NCI-H226 (cell line): ENCODE measurements at regions not wholly inside any gene's neighbourhood (a gene's known extent, or its start where the extent isn't known, plus 50 kb on each side); places are given as distances from the start of the nearest gene placed in this dataset.
"Not testable (repeated sequence)": the region's sequence is repeated elsewhere in the genome, so short reads cannot be mapped to it uniquely, and the experiment has no call there.

Experiments used
- DNase-seq: peaks from one replicate; pipeline ENCODE4 v3.0.0-alpha.2; 2015

DNA sequence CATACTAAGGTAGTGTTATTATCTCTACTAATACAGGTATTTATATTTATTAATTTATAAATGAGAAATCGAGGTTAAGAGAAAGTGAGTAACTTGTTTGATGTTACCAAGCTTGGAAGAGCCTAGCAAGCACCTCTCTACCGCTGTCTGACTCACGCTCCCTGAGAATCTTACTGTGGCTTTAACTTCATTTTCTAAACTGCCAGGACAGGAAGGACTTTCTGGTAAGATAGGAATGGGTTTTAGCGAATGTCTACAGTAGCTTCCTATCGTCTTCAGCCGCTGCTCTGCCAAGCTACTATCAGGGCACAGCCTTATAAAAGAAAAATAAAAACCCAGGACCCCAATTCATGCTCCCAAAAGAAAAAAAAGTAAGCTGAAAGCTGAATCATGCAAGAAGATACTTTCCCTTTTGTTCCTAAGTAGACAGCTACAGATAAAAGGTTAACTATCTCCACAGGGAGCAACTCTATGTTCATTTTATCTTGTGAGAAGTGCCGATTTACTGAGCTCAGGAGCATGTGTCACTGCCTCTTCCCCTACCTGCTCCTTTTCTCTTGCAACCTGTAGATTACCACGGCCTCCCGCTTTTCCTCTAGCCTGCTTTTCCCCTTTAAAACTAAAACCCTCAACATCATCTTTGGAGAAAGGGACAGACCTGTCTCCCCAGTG lies 60.2 kb downstream of the THNSL1 start:
- DNase-seq, result no peak

DNA sequence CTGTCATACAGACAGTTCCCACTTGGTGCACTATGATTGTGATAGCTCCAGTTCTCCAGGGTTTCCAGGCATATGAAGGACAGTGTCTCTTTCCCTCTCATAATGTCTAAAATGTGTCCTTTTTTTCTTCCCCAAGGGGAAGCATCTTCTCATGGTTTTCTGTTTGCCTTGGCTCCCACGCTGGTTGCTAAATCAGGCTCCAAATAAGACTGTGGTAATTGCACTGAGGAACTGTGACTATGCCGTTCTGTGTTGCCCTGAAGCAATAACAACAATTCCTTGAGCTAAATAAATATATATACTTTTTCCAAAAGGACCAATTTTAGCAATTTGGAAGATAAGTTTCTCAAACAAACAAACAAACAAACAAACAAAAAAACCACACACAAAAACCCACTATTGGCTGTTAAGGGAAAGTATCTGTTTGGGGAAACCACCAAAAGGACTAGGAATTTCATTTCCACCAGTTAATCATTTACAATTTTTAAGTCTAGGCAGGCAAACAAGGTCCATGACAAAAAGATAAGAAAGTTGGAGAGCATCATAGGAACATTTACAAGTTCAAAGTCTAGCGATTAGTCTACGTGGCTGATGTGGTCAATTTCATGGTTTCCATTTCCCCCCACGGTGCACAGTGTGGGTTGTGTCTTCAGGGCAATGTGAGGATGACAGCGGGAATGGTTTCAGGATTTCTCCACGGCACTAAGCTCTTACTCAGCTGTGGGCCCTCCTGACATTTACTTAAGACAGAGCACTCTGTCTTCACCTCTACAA lies 62.4 kb downstream of the THNSL1 start:
- no peak for DNase-seq

DNA sequence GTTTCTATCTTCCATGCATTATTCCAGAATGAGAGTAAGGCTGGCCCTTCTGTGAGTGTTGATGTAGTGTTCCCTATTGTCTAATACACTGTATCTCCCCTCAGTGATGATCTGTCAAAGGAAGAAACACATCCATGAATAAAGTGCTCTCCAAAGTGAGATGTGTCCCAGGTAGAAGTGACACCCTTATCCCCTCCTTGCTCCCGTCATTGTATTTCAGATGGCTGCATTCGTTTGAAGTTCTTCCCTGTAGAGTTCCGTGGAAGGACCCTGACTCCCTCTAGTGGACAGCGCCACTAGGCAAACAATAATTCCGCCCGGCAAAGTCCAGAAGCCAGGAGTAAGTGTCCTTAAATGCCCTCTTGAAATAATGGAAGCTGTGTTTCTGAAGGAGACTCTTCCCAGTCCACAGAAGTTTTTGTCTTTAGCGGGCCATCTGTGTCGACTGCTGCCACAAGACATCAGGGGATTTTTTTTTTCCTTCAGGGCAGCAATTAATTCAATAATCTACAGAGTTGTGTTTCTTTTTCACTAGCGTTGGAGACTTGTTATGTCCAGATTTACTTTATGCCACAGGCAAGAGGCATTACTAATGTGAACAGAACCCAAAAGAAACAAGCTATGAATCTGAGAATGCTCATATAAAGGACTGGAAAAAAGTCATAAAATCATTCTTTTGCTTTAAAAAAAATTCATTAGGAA lies 64.6 kb downstream of the THNSL1 start:
- DNase-seq, result peak; percentile 51

DNA sequence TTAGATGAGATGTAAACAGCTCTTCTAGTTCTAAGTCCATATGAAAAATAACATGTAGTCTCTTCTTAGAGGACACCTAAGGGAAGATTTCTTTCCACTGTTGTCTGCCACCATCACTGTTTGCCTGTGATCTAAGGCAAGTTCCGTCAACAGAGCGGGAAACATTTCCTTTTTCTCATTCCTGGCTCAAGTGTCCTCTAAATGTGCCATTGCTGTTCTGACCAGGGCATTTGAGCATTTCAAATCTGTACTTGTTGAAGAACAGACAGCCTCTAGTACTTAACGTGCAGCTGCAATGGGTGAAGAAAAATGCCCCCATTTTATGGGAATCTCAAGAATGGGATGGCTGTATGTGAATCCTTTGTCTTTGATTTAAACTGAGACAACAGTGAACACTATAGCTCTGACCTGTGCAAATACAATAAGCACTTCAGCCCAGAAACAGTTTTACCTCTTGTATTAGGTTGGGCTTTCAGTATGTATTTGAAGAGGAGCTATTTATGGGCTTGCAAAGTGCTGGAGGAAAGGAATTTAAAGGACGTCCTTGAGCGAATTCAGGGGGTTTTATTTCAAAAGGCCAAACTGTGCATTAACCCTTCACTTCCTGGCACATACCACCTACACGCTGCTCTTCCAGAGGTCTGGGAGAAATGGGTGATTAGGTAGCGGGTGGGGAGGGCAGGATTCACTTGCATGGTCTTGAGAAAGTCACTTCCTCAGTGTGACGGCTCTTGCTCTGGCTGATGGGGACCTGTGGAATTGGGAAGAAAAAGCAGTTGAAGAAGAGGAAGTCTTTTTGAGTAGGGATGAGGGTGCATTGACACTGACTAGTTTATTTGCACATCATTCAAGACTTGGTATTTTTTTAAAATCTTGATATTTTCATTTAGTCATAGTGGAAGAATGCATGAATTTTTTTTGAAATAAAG lies 66.1 kb downstream of the THNSL1 start:
- no peak for DNase-seq

DNA sequence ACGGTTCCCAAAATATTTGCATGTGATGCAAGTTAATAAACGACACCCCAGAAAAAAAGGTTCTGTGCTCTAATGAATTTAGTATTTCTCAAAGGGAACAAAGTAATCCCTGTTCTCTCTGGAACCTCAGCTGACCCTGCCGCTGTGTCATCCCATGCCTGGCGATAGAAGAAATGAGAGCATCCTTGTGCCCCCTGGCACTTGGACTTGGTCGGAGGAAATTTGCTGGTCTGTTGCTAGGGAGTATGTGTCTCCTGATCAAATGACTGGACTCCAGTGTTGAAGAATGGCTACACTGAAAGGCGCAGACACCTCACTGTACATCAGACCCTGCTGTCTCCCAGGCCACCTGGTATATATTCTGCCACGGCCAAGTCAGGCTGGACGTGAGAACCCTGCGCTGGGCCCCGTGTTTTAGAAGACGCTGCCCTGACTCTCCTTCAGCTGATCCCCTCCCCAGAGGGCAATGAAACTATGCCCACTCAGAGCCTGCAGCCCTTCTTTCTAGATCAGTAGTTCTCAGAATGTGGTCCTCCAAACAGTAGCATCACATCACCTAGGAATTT lies 67.2 kb downstream of the THNSL1 start:
- no peak for DNase-seq

DNA sequence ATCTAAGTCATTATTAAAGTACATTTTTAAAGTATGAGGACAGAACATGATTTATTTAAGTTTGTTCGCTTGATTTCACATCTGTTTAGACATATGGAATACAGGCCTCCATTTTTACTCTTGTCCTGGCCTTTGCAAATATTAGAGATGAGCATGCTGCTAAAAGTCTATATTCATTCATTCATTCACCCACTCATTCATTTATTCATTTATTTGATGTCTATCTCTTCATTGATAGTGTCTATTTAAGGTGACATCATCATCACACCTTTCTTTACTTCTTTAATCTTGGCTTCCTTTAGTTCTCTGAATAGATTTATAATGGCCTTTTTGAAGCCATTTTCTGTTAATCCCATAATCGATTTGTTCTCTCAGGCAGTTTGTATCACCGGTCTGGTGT lies 68.0 kb downstream of the THNSL1 start:
- DNase-seq, result no peak

DNA sequence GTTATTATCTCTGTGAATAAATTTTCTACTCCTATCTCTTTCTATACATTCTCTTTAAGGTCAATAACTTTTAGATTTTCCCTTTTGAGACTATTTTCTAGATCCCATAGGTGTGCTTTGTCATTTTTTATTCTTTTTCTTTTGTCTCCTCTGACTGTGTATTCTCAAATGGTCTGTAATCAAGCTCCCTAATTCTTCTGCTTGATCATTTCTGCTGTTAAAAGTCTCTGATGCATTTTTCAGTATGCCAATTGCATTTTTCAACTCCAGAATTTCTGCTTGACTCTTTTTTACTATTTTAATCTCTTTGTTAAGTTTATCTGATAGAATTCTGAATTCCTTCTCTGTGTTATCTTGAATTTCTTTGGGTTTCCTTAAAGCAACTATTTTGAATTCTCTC lies 78.2 kb downstream of the THNSL1 start:
- no peak for DNase-seq

DNA sequence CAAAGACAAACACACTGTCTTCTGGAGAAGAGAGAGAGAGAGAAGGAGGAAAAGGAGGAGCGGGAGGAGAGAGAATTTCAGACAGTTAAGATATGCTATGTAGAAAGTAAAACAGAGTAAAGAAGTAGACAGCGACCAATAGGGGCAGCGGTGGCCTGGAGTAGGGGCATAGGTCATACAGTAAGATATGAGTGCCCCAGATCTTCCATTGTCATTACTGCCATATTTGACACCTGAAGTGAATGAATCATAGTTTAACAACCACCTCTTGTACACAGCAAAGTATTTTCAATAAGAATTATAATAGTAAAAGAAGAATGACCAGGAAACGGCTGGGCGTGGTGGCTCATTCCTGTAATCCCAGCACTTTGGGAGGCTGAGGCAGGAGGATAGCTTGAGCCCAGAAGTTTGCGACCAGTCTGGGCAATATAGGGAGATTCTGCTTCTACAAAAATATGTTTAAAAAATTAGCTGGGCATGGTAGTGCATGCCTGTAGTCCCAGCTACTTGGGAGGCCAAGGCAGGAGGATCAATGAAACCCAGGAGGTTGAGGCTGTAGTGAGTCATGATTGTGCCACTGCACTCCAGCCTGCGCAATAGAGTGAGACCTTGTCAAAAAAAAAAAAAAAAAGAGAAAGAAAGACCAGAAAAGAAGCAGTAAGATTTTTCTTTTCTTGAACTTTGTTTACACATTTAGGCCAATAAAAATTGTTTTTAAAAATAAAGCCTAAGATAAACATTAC lies 77.0 kb upstream of the GPR158 start:
- no peak for DNase-seq

DNA sequence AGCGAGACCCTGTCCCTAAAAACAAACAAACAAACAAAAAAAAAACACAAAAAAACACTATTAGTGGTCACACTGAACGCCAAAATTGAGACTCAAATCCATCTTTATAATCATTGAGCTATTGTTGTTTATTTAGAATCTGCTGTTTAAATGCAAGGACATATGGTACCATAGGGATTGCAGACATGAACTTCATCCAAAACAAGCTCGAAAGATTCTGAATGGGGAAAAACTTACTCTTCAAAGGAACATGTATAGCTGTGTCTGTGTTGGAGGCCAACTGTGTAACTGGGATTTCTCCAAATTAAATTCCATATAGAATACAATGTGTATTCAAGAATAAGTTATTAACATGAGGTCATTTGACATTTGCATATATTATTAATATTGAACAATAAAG lies 74.7 kb upstream of the GPR158 start:
- no peak for DNase-seq

DNA sequence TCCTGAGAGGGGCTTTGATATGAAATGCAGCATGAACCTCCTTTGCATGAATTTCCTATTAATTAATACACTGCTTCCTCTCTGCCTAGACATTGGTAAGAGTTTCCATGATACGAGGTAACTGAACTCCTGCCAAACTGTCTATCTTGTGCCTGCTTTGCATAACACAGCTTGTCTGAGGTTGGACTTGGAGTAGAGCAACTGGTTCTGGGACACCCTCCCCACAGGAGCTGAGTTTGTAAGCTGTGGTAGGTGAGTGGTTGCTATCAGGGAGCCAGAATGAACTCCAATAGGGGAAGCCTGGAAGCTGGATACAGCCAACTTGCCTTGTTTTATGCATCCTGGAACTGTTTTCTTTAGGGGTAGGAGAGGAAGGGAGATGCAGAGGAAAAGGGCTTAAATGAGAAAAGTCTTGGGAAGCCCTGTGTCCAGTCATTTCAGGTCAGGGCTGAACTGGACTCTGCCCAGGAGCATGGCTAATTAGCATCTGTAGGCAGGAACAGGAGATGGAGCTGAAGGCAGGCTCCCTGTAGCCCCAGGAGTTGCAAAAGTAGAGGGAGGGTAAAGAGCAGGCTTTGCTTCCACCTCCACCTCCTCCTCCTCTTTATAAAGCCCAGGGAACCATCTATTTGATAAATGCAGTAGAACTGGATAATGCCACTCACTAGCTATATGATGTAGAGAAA lies 73.2 kb upstream of the GPR158 start:
- no peak for DNase-seq

DNA sequence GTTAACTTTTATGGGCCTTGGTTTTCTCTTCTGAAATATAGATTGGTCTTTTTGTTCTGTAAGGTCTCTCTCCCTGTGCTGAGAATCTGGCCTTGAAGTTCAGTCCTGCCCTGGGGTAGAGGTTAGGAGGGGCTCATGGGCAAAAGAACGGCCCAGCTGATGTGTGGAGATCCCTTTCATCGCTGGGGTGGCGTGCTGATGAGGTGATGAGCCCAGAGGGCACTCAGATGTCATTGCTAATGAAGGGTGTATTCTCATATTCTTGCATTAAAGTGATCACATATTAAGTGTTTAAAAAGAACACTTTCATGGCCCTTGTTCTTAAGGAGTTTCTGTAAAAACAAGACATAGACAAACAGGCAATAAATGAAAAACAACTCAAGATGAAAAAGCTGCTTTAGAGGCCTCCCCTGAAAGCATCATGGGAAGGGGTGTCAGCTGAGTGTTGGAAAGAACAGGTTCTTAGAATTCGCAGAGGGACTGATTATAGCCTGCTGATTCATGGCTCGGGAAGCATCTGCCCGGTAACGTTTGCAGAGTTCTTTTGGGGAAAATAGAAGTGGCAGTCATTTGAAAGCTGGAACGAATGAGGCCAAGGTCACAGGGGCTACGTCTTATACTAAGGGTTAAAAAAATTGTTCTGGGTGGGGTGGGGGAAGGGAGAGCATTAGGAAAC lies 72.5 kb upstream of the GPR158 start:
- DNase-seq, result no peak

DNA sequence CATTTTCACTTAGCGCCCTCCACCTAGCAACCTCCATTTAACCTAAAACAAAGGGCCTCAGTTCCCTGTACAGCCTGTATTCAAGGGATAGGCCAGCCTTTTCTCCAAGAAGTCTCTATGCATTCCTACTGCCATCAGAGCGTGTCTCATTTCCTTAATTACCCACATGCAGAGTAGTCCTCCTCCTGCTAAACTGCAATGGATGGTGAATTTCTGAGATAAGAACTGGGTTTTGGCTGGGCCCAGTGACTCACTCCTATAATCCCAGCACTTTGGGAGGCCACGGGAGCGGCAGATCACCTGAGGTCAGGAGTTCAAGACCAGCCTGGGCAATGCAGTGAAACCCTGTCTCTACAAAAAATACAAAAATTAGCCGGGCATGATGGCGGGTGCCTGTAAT lies 71.1 kb upstream of the GPR158 start:
- DNase-seq, result no peak

DNA sequence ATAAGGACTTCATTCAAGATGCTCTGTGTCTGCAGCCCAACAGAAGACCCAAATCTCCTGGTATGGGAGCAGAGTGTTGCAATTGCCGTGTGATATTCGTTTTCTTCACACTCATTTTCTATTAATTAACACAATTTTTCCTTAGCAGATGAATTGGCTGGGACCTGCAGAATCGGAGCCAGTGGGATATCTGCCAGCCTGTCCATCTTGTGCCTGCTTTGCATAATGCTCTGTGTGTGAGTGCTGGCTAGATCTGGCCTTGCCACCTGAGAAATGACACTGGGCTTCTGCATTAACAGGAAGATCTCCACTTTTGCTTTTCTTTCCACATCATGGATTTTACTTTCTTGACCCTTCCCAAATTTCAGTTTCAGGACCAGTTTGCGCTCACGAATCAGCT lies 70.4 kb upstream of the GPR158 start:
- no peak for DNase-seq

DNA sequence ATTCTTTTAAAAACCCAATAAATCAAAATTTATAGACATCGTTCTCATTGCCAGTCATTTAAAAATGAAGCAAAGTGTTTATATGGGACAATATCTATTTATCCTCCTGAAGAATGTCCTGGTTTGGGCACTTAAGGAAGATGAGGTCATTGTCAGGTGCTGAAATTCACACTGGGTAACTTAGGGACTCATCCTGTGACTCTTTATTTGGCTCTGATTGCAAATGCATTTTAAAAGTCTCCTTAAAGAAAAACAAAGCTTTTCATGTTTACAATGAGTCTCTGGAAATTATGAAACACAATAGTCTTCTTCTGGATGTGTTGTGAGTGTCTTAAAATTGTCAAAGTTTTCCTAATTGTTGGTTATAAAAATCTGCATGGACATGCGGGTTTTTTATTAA lies 69.5 kb upstream of the GPR158 start:
- DNase-seq, result no peak

DNA sequence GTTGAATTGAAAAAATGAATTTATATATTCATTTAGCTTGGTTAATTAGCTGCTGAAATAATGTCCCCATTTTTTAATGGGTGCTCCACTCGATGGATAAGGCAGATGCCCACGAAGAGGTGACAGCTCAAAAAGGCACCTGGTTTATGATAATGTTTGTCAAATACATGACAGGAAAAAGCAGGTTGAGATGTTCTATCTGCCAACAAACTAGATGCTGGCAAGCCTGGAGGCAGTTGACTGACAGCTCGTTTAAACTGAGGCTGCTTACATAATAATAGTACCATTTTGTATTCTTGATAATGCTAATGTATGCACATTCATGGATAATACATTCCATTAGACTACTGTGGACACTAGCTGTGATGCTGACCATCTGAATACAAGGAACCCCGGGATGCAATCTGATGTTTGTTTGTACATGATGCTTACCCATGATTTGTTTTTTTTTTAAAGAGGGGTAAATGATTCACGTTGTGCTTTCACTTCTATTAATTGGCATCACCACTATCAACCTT lies 69.0 kb upstream of the GPR158 start:
- no peak for DNase-seq

DNA sequence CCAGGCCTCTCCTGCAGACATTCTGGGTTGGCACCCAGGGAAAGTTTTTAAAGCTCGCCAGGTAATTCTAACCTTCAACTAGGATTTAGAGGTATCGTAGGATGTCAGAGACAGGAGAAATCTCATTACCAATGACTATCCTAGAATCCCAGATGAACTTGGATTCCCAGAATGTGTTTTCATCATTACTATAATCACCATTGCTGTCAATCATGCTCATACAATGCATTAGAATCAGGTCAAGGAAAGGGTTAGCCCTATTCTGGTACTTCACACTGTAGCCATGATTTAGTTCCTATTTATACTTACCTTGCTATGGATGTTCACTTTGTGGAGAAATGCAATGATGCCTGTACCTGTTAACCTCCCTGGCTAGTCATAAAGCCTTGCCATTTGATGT lies 67.0 kb upstream of the GPR158 start:
- no peak for DNase-seq

DNA sequence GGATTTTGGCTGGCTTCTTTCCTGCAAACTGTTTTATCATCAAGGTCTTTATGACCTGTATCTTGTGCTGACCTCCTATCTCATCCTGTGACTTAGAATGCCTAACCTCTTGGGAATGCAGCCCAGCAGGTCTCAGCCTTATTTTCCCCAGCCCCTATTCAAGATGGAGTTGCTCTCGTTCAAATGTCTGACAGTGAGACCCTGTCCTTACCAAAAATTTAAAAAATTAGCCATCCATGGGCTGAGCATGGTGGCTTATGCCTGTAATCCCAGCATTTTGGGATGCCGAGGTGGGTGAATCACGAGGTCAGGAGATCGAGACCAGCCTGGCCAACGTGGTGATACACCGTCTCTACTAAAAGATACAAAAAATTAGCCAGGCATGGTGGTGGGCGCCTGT lies 64.9 kb upstream of the GPR158 start:
- DNase-seq, result not testable (repeated sequence)

DNA sequence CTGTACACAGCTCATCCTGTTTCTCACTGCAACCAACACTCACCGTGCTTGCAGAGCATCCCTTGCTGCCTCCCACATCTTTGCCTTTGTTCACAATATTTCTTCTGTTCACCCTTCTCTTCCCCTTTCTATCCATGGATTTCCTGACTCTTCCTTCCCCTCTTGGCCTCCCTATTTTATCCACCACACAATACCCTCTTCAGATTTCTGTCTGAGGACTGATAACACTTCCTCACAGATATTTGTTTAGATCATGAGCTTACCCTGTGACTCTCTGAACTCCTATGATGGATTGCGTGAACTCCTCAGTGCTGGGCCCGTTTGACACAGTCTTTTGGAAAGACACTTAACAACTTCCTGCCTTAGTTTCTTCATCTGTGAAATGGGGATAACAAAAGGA lies 62.8 kb upstream of the GPR158 start:
- no peak for DNase-seq

DNA sequence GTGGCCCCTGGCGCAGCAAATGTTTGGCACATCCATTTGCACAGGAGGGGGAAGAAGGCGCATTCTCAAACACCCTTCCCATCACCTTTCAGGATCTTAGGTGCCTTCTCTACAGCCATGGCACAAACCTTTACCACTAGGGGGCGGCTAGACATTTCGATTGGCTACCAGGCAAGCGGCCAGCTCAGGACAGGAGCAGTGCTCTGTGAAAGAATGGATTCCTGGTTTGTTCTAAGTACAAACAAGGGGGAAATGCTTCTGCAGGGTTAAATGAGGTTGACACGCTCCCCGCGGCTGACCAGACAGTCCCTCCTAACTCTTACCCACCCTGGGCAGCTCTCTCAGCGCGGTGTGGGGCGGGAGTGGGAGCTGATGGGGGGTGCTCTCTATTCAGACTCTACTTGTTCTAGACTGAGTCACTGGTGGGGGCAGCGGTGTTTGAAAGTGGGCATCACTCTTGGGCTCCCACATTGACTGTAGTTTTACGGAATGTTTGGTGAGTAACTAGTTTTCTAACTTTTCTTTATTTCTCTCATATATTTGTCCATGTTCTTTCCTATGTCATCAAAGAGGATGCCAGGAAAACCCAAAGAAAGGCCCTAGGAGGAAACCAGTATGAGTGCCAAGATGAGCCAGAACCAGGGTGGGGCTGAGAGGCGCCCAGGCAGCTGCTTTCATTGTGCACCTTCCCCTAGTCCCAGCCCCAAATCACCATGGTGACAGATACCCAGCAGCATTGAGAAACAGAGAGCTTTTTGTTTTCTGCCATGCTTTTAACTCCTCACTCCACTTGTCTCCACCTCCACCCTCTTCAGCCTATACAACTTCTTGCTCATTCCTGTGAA lies 61.4 kb upstream of the GPR158 start:
- DNase-seq, result peak; percentile 49

DNA sequence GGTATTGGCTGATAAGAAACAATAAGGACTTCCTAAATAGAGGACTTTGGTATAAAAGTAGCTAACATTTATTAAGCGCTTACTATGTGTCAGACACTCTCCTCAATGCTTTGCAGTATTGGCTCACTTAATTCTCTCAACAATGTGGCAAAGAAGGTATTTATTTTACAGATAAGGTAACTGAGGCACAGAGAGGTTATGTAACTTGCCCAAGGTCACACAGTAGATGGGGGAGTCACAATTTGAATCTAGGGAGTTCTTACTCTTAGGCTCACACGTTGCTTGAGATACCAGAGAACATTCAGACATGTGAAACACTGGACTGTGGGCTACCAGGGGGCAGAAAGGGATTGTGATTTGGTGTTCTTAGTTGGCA lies 60.8 kb upstream of the GPR158 start:
- no peak for DNase-seq
